Activated CD8-positive, alpha-beta memory T cell treated with anti-CD3 and anti-CD28 coated beads, Interleukin-2, amount 50 U/mL, for 48 hours (primary cell): ENCODE measurements at regions not wholly inside any gene's neighbourhood (a gene's known extent, or its start where the extent isn't known, plus 50 kb on each side); places are given as distances from the start of the nearest gene placed in this dataset.

Experiments
- DNase-seq: peaks from one replicate; pipeline ENCODE4 v3.0.0-alpha.2; 2020

GRCh38 chr4:140277576-140277975, 95.9 kb upstream of the SCOC start:
- DNase-seq = no peak

- DNase-seq = no peak
Measured at GRCh38 chr4:140271553-140271952, 101.9 kb upstream of the SCOC start.

- no peak for DNase-seq
Measured at GRCh38 chr4:140269369-140269768, 104.1 kb upstream of the SCOC start.

GRCh38 chr4:140268186-140268841, 105.1 kb upstream of the SCOC start:
- no peak for DNase-seq

GRCh38 chr4:140267576-140267975, 105.9 kb upstream of the SCOC start:
- DNase-seq = no peak

GRCh38 chr4:140266958-140267568, 106.4 kb upstream of the SCOC start:
- peak; percentile 62 for DNase-seq

GRCh38 chr4:140260227-140260626, 106.2 kb upstream of the MAML3 start:
- no peak for DNase-seq

GRCh38 chr4:140258476-140258875, 104.5 kb upstream of the MAML3 start:
- no peak for DNase-seq

- no peak for DNase-seq
Measured at GRCh38 chr4:140257461-140258305, 103.7 kb upstream of the MAML3 start.

GRCh38 chr4:140256941-140257340, 103.0 kb upstream of the MAML3 start:
- no peak for DNase-seq

GRCh38 chr4:140256335-140256734, 102.4 kb upstream of the MAML3 start:
- DNase-seq = no peak

- no peak for DNase-seq
Measured at GRCh38 chr4:140255927-140256326, 101.9 kb upstream of the MAML3 start.

- DNase-seq = no peak
Measured at GRCh38 chr4:140255467-140255866, 101.5 kb upstream of the MAML3 start.

GRCh38 chr4:140254651-140255299, 100.8 kb upstream of the MAML3 start:
- DNase-seq = no peak

GRCh38 chr4:140253556-140254027, 99.6 kb upstream of the MAML3 start:
- no peak for DNase-seq

GRCh38 chr4:140252742-140253555, 99.0 kb upstream of the MAML3 start:
- peak; percentile 86 for DNase-seq

- no peak for DNase-seq
Measured at GRCh38 chr4:140252141-140252741, 98.3 kb upstream of the MAML3 start.

GRCh38 chr4:140251571-140251970, 97.6 kb upstream of the MAML3 start:
- no peak for DNase-seq

GRCh38 chr4:140250989-140251552, 97.1 kb upstream of the MAML3 start:
- no peak for DNase-seq

- no peak for DNase-seq
Measured at GRCh38 chr4:140249351-140249750, 95.4 kb upstream of the MAML3 start.

- no peak for DNase-seq
Measured at GRCh38 chr4:140247237-140247636, 93.3 kb upstream of the MAML3 start.

- DNase-seq = no peak
Measured at GRCh38 chr4:140246216-140246615, 92.2 kb upstream of the MAML3 start.
